Left colon (tissue), 2 donors: ENCODE measurements at regions not wholly inside any gene's neighbourhood (a gene's known extent, or its start where the extent isn't known, plus 50 kb on each side); places are given as distances from the start of the nearest gene placed in this dataset.
"Not testable (repeated sequence)": the region's sequence is repeated elsewhere in the genome, so short reads cannot be mapped to it uniquely, and the experiment has no call there.

Experiments
- ATAC-seq: fragments of 200-7000 bp; cut with Tn5 transposase; one replicate; pipeline ENCODE4 v1.9.1; 2020; ENCODE audit warnings: mild to moderate bottlenecking, moderate library complexity
- DNase-seq, 2 donors: peaks; one replicate each; pipeline ENCODE4 v3.0.0-alpha.2; 2020
- intact Hi-C, 2 donors: fragments of 100-400 bp; cut with DNase I in 1 of 2; cut with micrococcal nuclease in 1 of 2; formaldehyde crosslinking; loops; one replicate each; pipeline versions ENCODE4 v1.11.2 to v1.14.0; 2022; cut with DNase I, micrococcal nuclease
- donor health status: DM: no; HTN: no; CAD: no.
- donor health status: DM: yes; HTN: yes; CAD: no.

- intact Hi-C loops: no loop called here
- ATAC-seq (no peak), DNase-seq (no peak)
These were observed 479.6 kb downstream of the STK39 start for GRCh38 chr2:167767830-167768229.

- DNase-seq: no peak
- ATAC-seq: no peak
- intact Hi-C loops: no loop called here
These were observed 482.5 kb downstream of the STK39 start for GRCh38 chr2:167764772-167765341.

- intact Hi-C loops: no loop called here
- ATAC-seq (peak; percentile 75), DNase-seq (no peak)
These were observed 485.8 kb downstream of the STK39 start for GRCh38 chr2:167761465-167762136.

GRCh38 chr2:167759531-167759930, 487.9 kb downstream of the STK39 start:
- no peak for DNase-seq
- ATAC-seq: no peak
- intact Hi-C loops: no loop called here

GRCh38 chr2:167758292-167758691, 489.1 kb downstream of the STK39 start:
- no peak for ATAC-seq
- DNase-seq: no peak
- intact Hi-C loops: no loop called here

- ATAC-seq: no peak
- intact Hi-C loops: no loop called here
- no peak for DNase-seq
These were observed 490.9 kb downstream of the STK39 start for GRCh38 chr2:167756446-167756845.

- DNase-seq (no peak), ATAC-seq (no peak)
- intact Hi-C loops: no loop called here
These were observed 494.3 kb downstream of the STK39 start for GRCh38 chr2:167753142-167753541.

GRCh38 chr2:167752734-167753133, 494.7 kb downstream of the STK39 start:
- ATAC-seq (no peak), DNase-seq (no peak)
- intact Hi-C loops: no loop called here

GRCh38 chr2:167750675-167751074, 496.7 kb downstream of the STK39 start:
- intact Hi-C loops: no loop called here
- no peak for ATAC-seq

GRCh38 chr2:167749660-167750059, 497.7 kb downstream of the STK39 start:
- ATAC-seq (peak; percentile 45), DNase-seq (no peak)
- intact Hi-C loops: no loop called here

More at GRCh38 chr2:167750675-167751074, 496.7 kb downstream of the STK39 start:
- DNase-seq: no peak

- intact Hi-C loops: no loop called here
- DNase-seq (no peak), ATAC-seq (no peak)
These were observed 498.4 kb downstream of the STK39 start for GRCh38 chr2:167749016-167749415.

GRCh38 chr2:167748536-167748935, 498.9 kb downstream of the STK39 start:
- intact Hi-C loops: no loop called here
- ATAC-seq (no peak), DNase-seq (no peak)

- intact Hi-C loops: no loop called here
- no peak for DNase-seq
These were observed 501.7 kb downstream of the STK39 start for GRCh38 chr2:167745667-167746066.

GRCh38 chr2:167739921-167740320, 507.5 kb downstream of the STK39 start:
- intact Hi-C loops, DNase-seq, ATAC-seq: not testable (repeated sequence)

More at GRCh38 chr2:167745667-167746066, 501.7 kb downstream of the STK39 start:
- ATAC-seq: no peak

GRCh38 chr2:167733747-167734146, 513.6 kb downstream of the STK39 start:
- DNase-seq (peak; percentile 9 to 32), ATAC-seq (peak; percentile 91)
- intact Hi-C loops: no loop called here

GRCh38 chr2:167732326-167732725, 515.1 kb downstream of the STK39 start:
- DNase-seq (no peak), ATAC-seq (no peak)
- intact Hi-C loops: no loop called here

- ATAC-seq (no peak), DNase-seq (no peak)
- intact Hi-C loops: no loop called here
These were observed 517.5 kb downstream of the STK39 start for GRCh38 chr2:167729911-167730310.

- peak; percentile 83 for ATAC-seq
- intact Hi-C loops: no loop called here
- no peak for DNase-seq
These were observed 520.6 kb downstream of the STK39 start for GRCh38 chr2:167726788-167727187.

GRCh38 chr2:167721593-167721992, 525.8 kb downstream of the STK39 start:
- DNase-seq (no peak), ATAC-seq (no peak)
- intact Hi-C loops: no loop called here

- peak; percentile 55 for ATAC-seq
These were observed 528.0 kb downstream of the STK39 start for GRCh38 chr2:167719410-167719809.

GRCh38 chr2:167718560-167718959, 528.8 kb downstream of the STK39 start:
- DNase-seq (no peak), ATAC-seq (no peak)
- intact Hi-C loops: no loop called here

More at GRCh38 chr2:167719410-167719809, 528.0 kb downstream of the STK39 start:
- no peak for DNase-seq
- intact Hi-C loops: no loop called here
